Left forelimb (tissue), 1 donor: ENCODE measurements at regions not wholly inside any gene's neighbourhood (a gene's known extent, or its start where the extent isn't known, plus 50 kb on each side); places are given as distances from the start of the nearest gene placed in this dataset.
"Not testable (repeated sequence)": the region's sequence is repeated elsewhere in the genome, so short reads cannot be mapped to it uniquely, and the experiment has no call there.

Experiments
- DNase-seq: peaks from one replicate; pipeline ENCODE4 v3.0.0-alpha.2; 2018; ENCODE audit warnings: low spot score

GRCh38 chr4:138392751-138393308, 150.7 kb upstream of the SLC7A11 start:
- DNase-seq = no peak

- no peak for DNase-seq
Observed at GRCh38 chr4:138389976-138390685, 148.0 kb upstream of the SLC7A11 start.

GRCh38 chr4:138374947-138375346, 132.8 kb upstream of the SLC7A11 start:
- no peak for DNase-seq

- DNase-seq = no peak
Observed at GRCh38 chr4:138367942-138368341, 125.8 kb upstream of the SLC7A11 start.

GRCh38 chr4:138352446-138352845, 110.3 kb upstream of the SLC7A11 start:
- not testable (repeated sequence) for DNase-seq

GRCh38 chr4:138348055-138348454, 105.9 kb upstream of the SLC7A11 start:
- no peak for DNase-seq

GRCh38 chr4:138347561-138347960, 105.4 kb upstream of the SLC7A11 start:
- DNase-seq = no peak

- no peak for DNase-seq
Observed at GRCh38 chr4:138344851-138345250, 102.7 kb upstream of the SLC7A11 start.

- no peak for DNase-seq
Observed at GRCh38 chr4:138344054-138344453, 101.9 kb upstream of the SLC7A11 start.

GRCh38 chr4:138341739-138342415, 99.7 kb upstream of the SLC7A11 start:
- DNase-seq = no peak

- DNase-seq = no peak
Observed at GRCh38 chr4:138338840-138339239, 96.7 kb upstream of the SLC7A11 start.

GRCh38 chr4:138338222-138338621, 96.1 kb upstream of the SLC7A11 start:
- not testable (repeated sequence) for DNase-seq

GRCh38 chr4:138334346-138335016, 92.3 kb upstream of the SLC7A11 start:
- no peak for DNase-seq

GRCh38 chr4:138332415-138332814, 90.3 kb upstream of the SLC7A11 start:
- DNase-seq = not testable (repeated sequence)

- no peak for DNase-seq
Observed at GRCh38 chr4:138330531-138330930, 88.4 kb upstream of the SLC7A11 start.

- DNase-seq = no peak
Observed at GRCh38 chr4:138329506-138330070, 87.4 kb upstream of the SLC7A11 start.

- no peak for DNase-seq
Observed at GRCh38 chr4:138327338-138327737, 85.2 kb upstream of the SLC7A11 start.

GRCh38 chr4:138320831-138321230, 78.7 kb upstream of the SLC7A11 start:
- DNase-seq = no peak

- no peak for DNase-seq
Observed at GRCh38 chr4:138320030-138320429, 77.9 kb upstream of the SLC7A11 start.

GRCh38 chr4:138317175-138317748, 75.1 kb upstream of the SLC7A11 start:
- DNase-seq = no peak

- no peak for DNase-seq
Observed at GRCh38 chr4:138312536-138312911, 70.4 kb upstream of the SLC7A11 start.
